Peyer's patch (tissue), 4 donors: ENCODE measurements at regions not wholly inside any gene's neighbourhood (a gene's known extent, or its start where the extent isn't known, plus 50 kb on each side); places are given as distances from the start of the nearest gene placed in this dataset.

ENCODE experiments used
- CTCF ChIP-seq, 6 experiments: fragments of 450-650 bp in 4 of 6; fragments of 200-600 bp in 2 of 6; sonication (generic) in 1 of 6; IDR thresholded peaks; one replicate each; pipeline ENCODE4 v1.5.1; 2017 to 2019; ENCODE audit warnings: antibody characterized with exemption in 6 of 6, mild to moderate bottlenecking in 3 of 6, moderate library complexity in 1 of 6
- POLR2A ChIP-seq, 2 donors: fragments of 450-650 bp; IDR thresholded peaks; one replicate each; pipeline ENCODE4 v1.5.1; 2017; ENCODE audit warnings: antibody characterized with exemption in 2 of 2, mild to moderate bottlenecking in 2 of 2, moderate library complexity in 2 of 2

DNA sequence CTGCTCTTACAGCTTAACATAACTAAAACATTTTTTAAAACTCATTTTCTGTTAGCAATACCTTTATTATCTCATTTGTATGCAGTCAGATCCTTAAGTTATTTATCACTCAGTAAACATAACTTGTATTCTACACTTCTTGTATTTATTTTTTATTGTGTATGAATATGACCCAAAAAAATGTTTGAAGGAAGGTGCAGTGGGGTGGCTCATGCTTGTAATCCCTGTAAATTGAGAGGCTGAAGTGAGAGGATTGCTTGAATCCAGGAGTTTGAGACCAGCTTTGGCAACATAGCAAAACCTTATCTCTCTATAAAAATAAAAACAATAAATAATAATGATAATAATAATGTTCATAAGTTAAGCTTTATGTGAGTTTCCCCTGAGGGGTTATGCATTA lies 1004.8 kb downstream of the SLITRK5 start:
- no peak for TF ChIP-seq POLR2A (IDR thresholded peaks at IDR 0.05)
- TF ChIP-seq CTCF (IDR thresholded peaks at IDR 0.05): no peak
